HG02970 (cell line): ENCODE measurements at regions not wholly inside any gene's neighbourhood (a gene's known extent, or its start where the extent isn't known, plus 50 kb on each side); places are given as distances from the start of the nearest gene placed in this dataset.

ENCODE experiments used
- ATAC-seq: cut with Tn5 transposase; IDR thresholded peaks from one replicate; pipeline ENCODE4 v1.9.1; 2021; ENCODE audit warnings: mild to moderate bottlenecking, moderate library complexity, moderate number of reproducible peaks; ENCODE audit not compliant: unreplicated experiment, low FRiP score

- no peak for ATAC-seq
These were observed 192.8 kb upstream of the PDE10A start for GRCh38 chr6:165855856-165856255.

GRCh38 chr6:165854863-165855593 lies 192.0 kb upstream of the PDE10A start:
- no peak for ATAC-seq

- no peak for ATAC-seq
These were observed 191.2 kb upstream of the PDE10A start for GRCh38 chr6:165854061-165854862.

DNA sequence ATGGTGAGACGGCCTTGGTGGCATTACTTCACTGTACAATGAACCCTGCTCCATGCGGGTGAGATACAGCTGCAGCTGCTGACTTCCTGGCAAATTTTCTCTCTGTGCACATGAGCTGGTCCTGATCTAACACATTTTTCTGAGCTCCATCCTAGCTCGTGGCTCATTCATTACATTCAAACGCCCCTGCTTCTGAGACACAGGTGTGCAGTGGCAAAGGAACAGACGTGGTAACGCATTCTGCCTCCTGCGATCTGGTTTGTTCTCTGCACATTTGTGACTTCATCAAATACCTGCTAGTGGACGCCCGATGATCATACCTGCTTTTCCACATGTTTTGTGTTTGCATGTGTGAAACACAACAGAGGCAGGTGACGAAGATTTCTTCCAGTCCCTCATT lies 189.6 kb upstream of the PDE10A start:
- ATAC-seq = no peak

DNA sequence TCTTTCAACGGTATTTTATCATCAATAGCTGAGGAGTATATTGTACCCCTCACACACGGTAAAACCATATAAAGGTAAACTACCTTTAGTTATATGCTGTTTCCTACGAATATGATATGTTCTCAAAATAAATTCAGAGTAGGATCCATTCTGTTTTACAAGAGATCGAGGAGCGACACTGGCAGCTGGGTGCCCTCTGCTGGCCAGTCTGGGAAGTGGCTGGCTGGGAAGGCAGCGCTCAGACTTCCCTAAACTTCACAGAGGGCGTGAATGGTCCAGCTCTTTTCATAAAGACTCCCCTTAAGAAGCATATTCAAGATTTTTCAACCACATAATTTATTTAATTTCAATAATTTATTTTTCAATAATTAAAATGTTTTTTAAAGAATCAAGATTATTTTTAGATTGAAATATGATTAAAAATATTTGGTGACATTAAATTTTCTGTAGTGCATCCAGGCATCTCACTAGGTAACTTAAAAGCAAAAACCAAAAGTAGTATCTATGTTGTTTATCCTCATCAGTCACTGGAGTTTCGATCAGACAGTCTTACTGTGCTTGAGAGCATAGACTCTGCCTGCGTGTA lies 187.5 kb upstream of the PDE10A start:
- ATAC-seq = peak; percentile 83

GRCh38 chr6:165849534-165850430 lies 186.7 kb upstream of the PDE10A start:
- peak; percentile 15 for ATAC-seq

DNA sequence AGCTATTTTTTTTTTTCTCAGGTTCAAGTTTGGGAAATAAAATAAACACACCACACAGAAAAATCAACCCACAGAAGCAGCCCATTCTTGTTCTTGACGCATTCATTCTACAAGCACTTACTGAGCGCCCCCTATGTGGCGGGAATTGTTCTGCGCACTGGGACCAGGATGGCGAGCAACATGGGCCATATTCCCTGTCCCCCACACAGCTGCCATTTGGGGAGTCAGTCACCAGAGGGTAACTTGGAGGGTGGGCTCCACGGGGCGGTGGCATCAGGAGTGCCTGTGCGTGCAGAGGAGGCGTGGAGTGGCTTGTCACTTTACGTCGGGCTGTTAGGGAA lies 185.0 kb upstream of the PDE10A start:
- ATAC-seq = no peak

DNA sequence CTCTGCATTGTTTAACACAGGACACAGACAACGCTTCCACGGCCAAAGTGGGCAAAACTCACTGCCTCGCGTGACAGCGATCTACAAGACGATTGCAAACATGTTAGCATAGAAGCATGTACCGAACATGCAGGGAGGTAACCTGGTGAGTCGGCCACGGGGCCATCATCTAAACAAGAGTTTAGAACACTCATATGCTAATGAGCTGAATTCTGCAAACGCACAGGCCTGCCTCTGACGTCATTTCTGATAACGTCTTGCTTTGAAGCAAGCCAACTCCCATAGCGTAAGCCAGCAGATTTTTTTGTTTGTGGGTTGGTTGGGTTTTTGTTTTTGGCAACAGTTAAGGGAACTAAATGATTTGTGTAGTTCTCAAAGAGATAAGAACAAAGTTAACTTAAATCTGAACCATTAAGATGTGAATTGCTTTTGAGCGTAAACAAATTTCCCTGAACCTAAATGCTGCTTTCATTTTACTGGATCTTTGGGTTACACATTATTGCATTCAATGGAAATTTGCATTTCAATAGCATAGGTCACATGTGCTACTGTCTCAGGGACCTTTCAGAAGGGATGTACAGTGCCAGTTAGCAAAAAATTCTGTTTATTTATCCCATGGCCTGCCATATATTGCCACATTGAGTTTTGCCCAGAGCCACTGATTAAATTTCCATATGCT lies 184.5 kb upstream of the PDE10A start:
- ATAC-seq = no peak

DNA sequence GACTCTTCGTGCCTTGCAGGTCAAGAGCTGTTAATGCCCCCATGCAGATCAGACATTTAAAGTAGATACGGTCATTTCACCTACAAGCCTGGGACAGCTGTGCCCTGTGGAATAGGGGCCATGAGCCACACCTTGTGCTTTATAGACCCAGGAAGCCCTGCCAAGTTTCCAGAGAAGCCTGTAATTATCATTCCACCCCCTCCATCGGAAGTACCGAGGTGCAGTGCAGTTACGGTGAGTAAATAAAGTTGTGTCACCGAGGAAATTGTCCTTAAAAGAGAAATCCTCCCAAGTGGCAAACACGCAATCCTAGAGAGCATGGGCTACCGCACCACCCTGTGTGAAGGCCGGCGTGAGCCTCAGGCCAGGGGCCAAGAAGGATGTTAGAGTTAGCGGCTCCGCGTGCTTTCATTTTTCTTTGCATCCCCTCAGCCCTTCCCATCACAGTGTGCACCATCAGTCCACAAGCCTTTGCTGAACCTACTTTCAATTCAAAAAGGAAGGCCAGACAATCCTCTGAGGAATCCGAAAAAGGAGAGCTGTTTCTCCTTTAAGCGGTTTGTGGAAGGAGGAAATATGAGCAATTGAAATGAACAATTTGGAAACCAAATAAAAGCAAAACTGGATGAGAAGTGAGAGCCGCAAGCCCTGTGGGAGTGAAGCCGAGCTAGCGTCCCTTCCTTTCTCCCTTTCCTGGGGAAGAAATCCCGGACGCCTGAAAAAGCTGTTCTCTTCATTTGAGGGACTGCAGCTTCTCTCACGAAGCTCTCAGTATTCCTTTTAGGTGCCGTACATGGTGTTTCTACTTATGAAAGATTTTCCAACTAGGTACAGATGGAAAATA lies 183.3 kb upstream of the PDE10A start:
- no peak for ATAC-seq

GRCh38 chr6:165845493-165845892 lies 182.5 kb upstream of the PDE10A start:
- ATAC-seq = no peak

DNA sequence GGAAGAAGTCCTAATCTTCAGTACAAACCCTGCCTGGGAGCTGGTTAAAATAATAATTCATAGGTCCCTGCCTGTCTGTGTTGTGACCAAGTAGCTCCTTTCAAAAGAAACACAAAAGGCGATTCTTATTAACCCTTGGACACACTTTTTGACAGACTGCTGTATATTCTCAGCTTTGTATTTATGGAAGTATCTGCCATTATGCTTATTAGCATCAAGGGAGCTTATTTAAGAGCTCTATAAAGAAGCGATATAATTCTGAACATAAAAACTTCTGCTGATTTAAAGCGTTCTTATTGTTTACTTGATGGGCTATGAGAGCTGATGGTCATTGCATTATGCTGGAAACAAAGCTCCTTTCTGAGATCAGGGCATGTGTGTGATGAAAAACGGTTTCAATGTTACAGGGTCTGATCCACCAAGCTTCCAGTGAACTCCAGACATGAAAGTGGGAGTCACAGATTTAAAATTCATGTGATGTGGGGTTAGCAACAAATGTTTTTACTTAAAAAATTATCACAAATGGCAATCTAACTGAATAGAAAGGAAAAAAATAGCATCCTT lies 181.8 kb upstream of the PDE10A start:
- no peak for ATAC-seq

- ATAC-seq = no peak
These were observed 181.2 kb upstream of the PDE10A start for GRCh38 chr6:165844232-165844631.

GRCh38 chr6:165843568-165844113 lies 180.6 kb upstream of the PDE10A start:
- ATAC-seq = no peak

GRCh38 chr6:165843121-165843520 lies 180.1 kb upstream of the PDE10A start:
- ATAC-seq = no peak

DNA sequence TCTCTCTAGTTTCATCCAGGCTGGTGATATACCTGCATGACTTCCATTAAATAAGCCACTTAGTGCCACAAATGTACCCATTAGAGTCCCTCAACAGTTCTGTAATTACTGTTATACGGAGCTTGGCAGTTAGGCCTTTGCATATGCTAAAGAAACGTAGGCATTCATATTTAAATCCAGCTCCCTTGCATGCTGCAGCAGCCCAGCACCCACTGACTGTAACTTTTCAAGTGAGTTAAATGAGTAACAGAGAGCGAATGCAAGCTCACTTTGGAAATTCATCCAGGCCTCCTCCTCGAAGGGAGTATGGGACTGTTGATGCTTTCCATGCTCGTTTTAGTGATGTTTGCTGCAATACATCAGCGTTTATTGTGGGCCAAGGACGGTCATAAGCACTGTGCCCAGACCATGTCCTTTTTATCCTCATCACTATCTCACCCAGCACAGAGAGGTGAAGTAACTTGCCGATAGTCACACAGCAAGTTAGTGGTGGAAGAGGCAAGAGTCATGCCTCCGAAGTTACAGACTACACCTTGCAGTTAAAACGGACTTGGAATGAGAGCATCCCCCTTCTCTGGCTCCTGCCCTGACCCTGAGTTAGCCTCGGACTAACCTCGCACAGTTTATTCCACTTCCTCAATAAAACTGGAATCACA lies 179.4 kb upstream of the PDE10A start:
- ATAC-seq = no peak

GRCh38 chr6:165841153-165841558 lies 178.1 kb upstream of the PDE10A start:
- no peak for ATAC-seq

- ATAC-seq = no peak
These were observed 175.1 kb upstream of the PDE10A start for GRCh38 chr6:165837948-165838745.
